ENCODE measurements at regions not wholly inside any gene's neighbourhood (a gene's known extent, or its start where the extent isn't known, plus 50 kb on each side); places are given as distances from the start of the nearest gene placed in this dataset.

- no peaks in the 10 kb centered on the region for H3K4me1 ChIP-seq (ENCODE audit: insufficient read depth, low read length)
- no peaks in the 10 kb centered on the region for H3K27me3 ChIP-seq (ENCODE audit: control insufficient read depth in 1 of 2, insufficient read depth in 2 of 2, low read length in 2 of 2)
- no peak overlapping the region for H3K9ac ChIP-seq (ENCODE audit: low read length)
- no peak overlapping the region for H3K27ac ChIP-seq (ENCODE audit: low read depth, low read length)
- no peak overlapping the region for H3K4me3 ChIP-seq (ENCODE audit: low read depth in 1 of 2, low read length in 2 of 2)
- H3K36me3 ChIP-seq (ENCODE audit: insufficient read depth, low read length): no peaks in the 10 kb centered on the region
- H3K9me3 ChIP-seq (ENCODE audit: low read length): no peaks in the 10 kb centered on the region
Observed at GRCh38 chr19:28948566-28948965, 264.4 kb downstream of the UQCRFS1 start.

GRCh38 chr19:28948026-28948425, 264.9 kb downstream of the UQCRFS1 start:
- Histone ChIP-seq H3K4me3 (ENCODE audit: low read depth in 1 of 2, low read length in 2 of 2) (no peak overlapping the region), H3K27me3 (ENCODE audit: control insufficient read depth in 1 of 2, insufficient read depth in 2 of 2, low read length in 2 of 2) (no peaks in the 10 kb centered on the region), H3K9me3 (ENCODE audit: low read length) (no peaks in the 10 kb centered on the region), H3K36me3 (ENCODE audit: insufficient read depth, low read length) (no peaks in the 10 kb centered on the region), H3K9ac (ENCODE audit: low read length) (no peak overlapping the region), H3K4me1 (ENCODE audit: insufficient read depth, low read length) (no peaks in the 10 kb centered on the region), H3K27ac (ENCODE audit: low read depth, low read length) (no peak overlapping the region)

- no peaks in the 10 kb centered on the region for H3K27me3 ChIP-seq (ENCODE audit: control insufficient read depth in 1 of 2, insufficient read depth in 2 of 2, low read length in 2 of 2)
- H3K4me1 ChIP-seq (ENCODE audit: insufficient read depth, low read length): no peaks in the 10 kb centered on the region
- no peaks in the 10 kb centered on the region for H3K9me3 ChIP-seq (ENCODE audit: low read length)
- H3K4me3 ChIP-seq (ENCODE audit: low read depth in 1 of 2, low read length in 2 of 2): no peak overlapping the region
- no peaks in the 10 kb centered on the region for H3K36me3 ChIP-seq (ENCODE audit: insufficient read depth, low read length)
- H3K9ac ChIP-seq (ENCODE audit: low read length): no peak overlapping the region
- H3K27ac ChIP-seq (ENCODE audit: low read depth, low read length): no peak overlapping the region
Observed at GRCh38 chr19:28943651-28944050, 269.3 kb downstream of the UQCRFS1 start.

GRCh38 chr19:28941833-28942232, 271.1 kb downstream of the UQCRFS1 start:
- H3K9me3 ChIP-seq (ENCODE audit: low read length): no peaks in the 10 kb centered on the region
- H3K27ac ChIP-seq (ENCODE audit: low read depth, low read length): no peak overlapping the region
- no peaks in the 10 kb centered on the region for H3K4me1 ChIP-seq (ENCODE audit: insufficient read depth, low read length)
- H3K36me3 ChIP-seq (ENCODE audit: insufficient read depth, low read length): no peaks in the 10 kb centered on the region
- H3K4me3 ChIP-seq (ENCODE audit: low read depth in 1 of 2, low read length in 2 of 2): no peak overlapping the region
- no peak overlapping the region for H3K9ac ChIP-seq (ENCODE audit: low read length)
- no peaks in the 10 kb centered on the region for H3K27me3 ChIP-seq (ENCODE audit: control insufficient read depth in 1 of 2, insufficient read depth in 2 of 2, low read length in 2 of 2)

GRCh38 chr19:28940751-28941500, 272.0 kb downstream of the UQCRFS1 start:
- no peaks in the 10 kb centered on the region for H3K9me3 ChIP-seq (ENCODE audit: low read length)
- no peaks in the 10 kb centered on the region for H3K27me3 ChIP-seq (ENCODE audit: control insufficient read depth in 1 of 2, insufficient read depth in 2 of 2, low read length in 2 of 2)
- H3K9ac ChIP-seq (ENCODE audit: low read length): no peak overlapping the region
- H3K27ac ChIP-seq (ENCODE audit: low read depth, low read length): no peak overlapping the region
- no peak overlapping the region for H3K4me3 ChIP-seq (ENCODE audit: low read depth in 1 of 2, low read length in 2 of 2)
- no peaks in the 10 kb centered on the region for H3K36me3 ChIP-seq (ENCODE audit: insufficient read depth, low read length)
- no peaks in the 10 kb centered on the region for H3K4me1 ChIP-seq (ENCODE audit: insufficient read depth, low read length)

GRCh38 chr19:28939236-28939635, 273.7 kb downstream of the UQCRFS1 start:
- H3K9ac ChIP-seq (ENCODE audit: low read length): no peak overlapping the region
- no peak overlapping the region for H3K27ac ChIP-seq (ENCODE audit: low read depth, low read length)
- no peaks in the 10 kb centered on the region for H3K4me1 ChIP-seq (ENCODE audit: insufficient read depth, low read length)
- no peaks in the 10 kb centered on the region for H3K9me3 ChIP-seq (ENCODE audit: low read length)
- H3K27me3 ChIP-seq (ENCODE audit: control insufficient read depth in 1 of 2, insufficient read depth in 2 of 2, low read length in 2 of 2): no peaks in the 10 kb centered on the region
- no peaks in the 10 kb centered on the region for H3K36me3 ChIP-seq (ENCODE audit: insufficient read depth, low read length)
- H3K4me3 ChIP-seq (ENCODE audit: low read depth in 1 of 2, low read length in 2 of 2): no peak overlapping the region

GRCh38 chr19:28936001-28936400, 276.9 kb downstream of the UQCRFS1 start:
- no peak overlapping the region for H3K9ac ChIP-seq (ENCODE audit: low read length)
- H3K4me1 ChIP-seq (ENCODE audit: insufficient read depth, low read length): no peaks in the 10 kb centered on the region
- H3K4me3 ChIP-seq (ENCODE audit: low read depth in 1 of 2, low read length in 2 of 2): no peak overlapping the region
- no peaks in the 10 kb centered on the region for H3K36me3 ChIP-seq (ENCODE audit: insufficient read depth, low read length)
- H3K27me3 ChIP-seq (ENCODE audit: control insufficient read depth in 1 of 2, insufficient read depth in 2 of 2, low read length in 2 of 2): no peaks in the 10 kb centered on the region
- no peaks in the 10 kb centered on the region for H3K9me3 ChIP-seq (ENCODE audit: low read length)
- H3K27ac ChIP-seq (ENCODE audit: low read depth, low read length): no peak overlapping the region

- no peaks in the 10 kb centered on the region for H3K36me3 ChIP-seq (ENCODE audit: insufficient read depth, low read length)
- H3K27ac ChIP-seq (ENCODE audit: low read depth, low read length): no peak overlapping the region
- H3K4me1 ChIP-seq (ENCODE audit: insufficient read depth, low read length): no peaks in the 10 kb centered on the region
- H3K9ac ChIP-seq (ENCODE audit: low read length): no peak overlapping the region
- no peak overlapping the region for H3K4me3 ChIP-seq (ENCODE audit: low read depth in 1 of 2, low read length in 2 of 2)
- no peaks in the 10 kb centered on the region for H3K9me3 ChIP-seq (ENCODE audit: low read length)
- no peaks in the 10 kb centered on the region for H3K27me3 ChIP-seq (ENCODE audit: control insufficient read depth in 1 of 2, insufficient read depth in 2 of 2, low read length in 2 of 2)
Observed at GRCh38 chr19:28934631-28935030, 278.3 kb downstream of the UQCRFS1 start.

- Histone ChIP-seq H3K4me1 (ENCODE audit: insufficient read depth, low read length) (no peaks in the 10 kb centered on the region), H3K36me3 (ENCODE audit: insufficient read depth, low read length) (no peaks in the 10 kb centered on the region), H3K4me3 (ENCODE audit: low read depth in 1 of 2, low read length in 2 of 2) (no peak overlapping the region), H3K27ac (ENCODE audit: low read depth, low read length) (no peak overlapping the region), H3K9me3 (ENCODE audit: low read length) (no peaks in the 10 kb centered on the region), H3K9ac (ENCODE audit: low read length) (no peak overlapping the region), H3K27me3 (ENCODE audit: control insufficient read depth in 1 of 2, insufficient read depth in 2 of 2, low read length in 2 of 2) (no peaks in the 10 kb centered on the region)
Observed at GRCh38 chr19:28933039-28933438, 279.9 kb downstream of the UQCRFS1 start.

GRCh38 chr19:28932446-28932845, 280.5 kb downstream of the UQCRFS1 start:
- Histone ChIP-seq H3K36me3 (ENCODE audit: insufficient read depth, low read length) (no peaks in the 10 kb centered on the region), H3K27ac (ENCODE audit: low read depth, low read length) (no peak overlapping the region), H3K27me3 (ENCODE audit: control insufficient read depth in 1 of 2, insufficient read depth in 2 of 2, low read length in 2 of 2) (no peaks in the 10 kb centered on the region), H3K4me1 (ENCODE audit: insufficient read depth, low read length) (no peaks in the 10 kb centered on the region), H3K9me3 (ENCODE audit: low read length) (no peaks in the 10 kb centered on the region), H3K9ac (ENCODE audit: low read length) (no peak overlapping the region), H3K4me3 (ENCODE audit: low read depth in 1 of 2, low read length in 2 of 2) (no peak overlapping the region)

- Histone ChIP-seq H3K4me1 (ENCODE audit: insufficient read depth, low read length) (no peaks in the 10 kb centered on the region), H3K36me3 (ENCODE audit: insufficient read depth, low read length) (no peaks in the 10 kb centered on the region), H3K27ac (ENCODE audit: low read depth, low read length) (no peak overlapping the region), H3K9me3 (ENCODE audit: low read length) (no peaks in the 10 kb centered on the region), H3K9ac (ENCODE audit: low read length) (no peak overlapping the region), H3K27me3 (ENCODE audit: control insufficient read depth in 1 of 2, insufficient read depth in 2 of 2, low read length in 2 of 2) (no peaks in the 10 kb centered on the region), H3K4me3 (ENCODE audit: low read depth in 1 of 2, low read length in 2 of 2) (no peak overlapping the region)
Observed at GRCh38 chr19:28929006-28929405, 283.9 kb downstream of the UQCRFS1 start.

GRCh38 chr19:28927456-28927855, 285.5 kb downstream of the UQCRFS1 start:
- Histone ChIP-seq H3K4me3 (ENCODE audit: low read depth in 1 of 2, low read length in 2 of 2) (no peak overlapping the region), H3K4me1 (ENCODE audit: insufficient read depth, low read length) (no peaks in the 10 kb centered on the region), H3K27ac (ENCODE audit: low read depth, low read length) (no peak overlapping the region), H3K9ac (ENCODE audit: low read length) (no peak overlapping the region), H3K9me3 (ENCODE audit: low read length) (no peaks in the 10 kb centered on the region), H3K36me3 (ENCODE audit: insufficient read depth, low read length) (no peaks in the 10 kb centered on the region), H3K27me3 (ENCODE audit: control insufficient read depth in 1 of 2, insufficient read depth in 2 of 2, low read length in 2 of 2) (no peaks in the 10 kb centered on the region)
